ENCODE measurements at regions not wholly inside any gene's neighbourhood (a gene's known extent, or its start where the extent isn't known, plus 50 kb on each side); places are given as distances from the start of the nearest gene placed in this dataset.

GRCh38 chr11:119903821-119904220 lies 174.8 kb upstream of the NECTIN1 start:
- TF ChIP-seq CTCF (IDR thresholded peaks at IDR 0.05; ENCODE audit: extremely low read depth in 1 of 2, insufficient read depth in 1 of 2, low read depth in 1 of 2, low read length in 2 of 2), result no peak
- TF ChIP-seq MAX (IDR thresholded peaks at IDR 0.05; ENCODE audit: insufficient read depth, insufficient read length), result no peak
- TF ChIP-seq POLR2A (IDR thresholded peaks at IDR 0.05; ENCODE audit: low read depth, low read length), result no peak
- no peak for TF ChIP-seq MYC (IDR thresholded peaks at IDR 0.05; ENCODE audit: low read depth, low read length)
- no peak for TF ChIP-seq EZH2 (IDR thresholded peaks at IDR 0.05; ENCODE audit: borderline replicate concordance, low read depth, low read length, severe bottlenecking)
- no peak for TF ChIP-seq POLR2AphosphoS5 (IDR thresholded peaks at IDR 0.05; ENCODE audit: insufficient read depth, low read depth, low read length)
- TF ChIP-seq FOS (IDR thresholded peaks at IDR 0.05; ENCODE audit: borderline replicate concordance, insufficient read depth, low read length), result no peak
- no peak for TF ChIP-seq JUN (IDR thresholded peaks at IDR 0.05; ENCODE audit: borderline replicate concordance, insufficient read depth, insufficient read length, low read depth)
- no peak for TF ChIP-seq GATA2 (IDR thresholded peaks at IDR 0.05; ENCODE audit: insufficient read depth, insufficient read length, low read depth, low read length)

All from endothelial cell of umbilical vein (primary cell).